ENCODE measurements at regions not wholly inside any gene's neighbourhood (a gene's known extent, or its start where the extent isn't known, plus 50 kb on each side); places are given as distances from the start of the nearest gene placed in this dataset.
"Not testable (repeated sequence)": the region's sequence is repeated elsewhere in the genome, so short reads cannot be mapped to it uniquely, and the experiment has no call there.

- H3K27me3 ChIP-seq = peaks cover 5% of the 10 kb centered on the region
- TF ChIP-seq, protein P1, sequence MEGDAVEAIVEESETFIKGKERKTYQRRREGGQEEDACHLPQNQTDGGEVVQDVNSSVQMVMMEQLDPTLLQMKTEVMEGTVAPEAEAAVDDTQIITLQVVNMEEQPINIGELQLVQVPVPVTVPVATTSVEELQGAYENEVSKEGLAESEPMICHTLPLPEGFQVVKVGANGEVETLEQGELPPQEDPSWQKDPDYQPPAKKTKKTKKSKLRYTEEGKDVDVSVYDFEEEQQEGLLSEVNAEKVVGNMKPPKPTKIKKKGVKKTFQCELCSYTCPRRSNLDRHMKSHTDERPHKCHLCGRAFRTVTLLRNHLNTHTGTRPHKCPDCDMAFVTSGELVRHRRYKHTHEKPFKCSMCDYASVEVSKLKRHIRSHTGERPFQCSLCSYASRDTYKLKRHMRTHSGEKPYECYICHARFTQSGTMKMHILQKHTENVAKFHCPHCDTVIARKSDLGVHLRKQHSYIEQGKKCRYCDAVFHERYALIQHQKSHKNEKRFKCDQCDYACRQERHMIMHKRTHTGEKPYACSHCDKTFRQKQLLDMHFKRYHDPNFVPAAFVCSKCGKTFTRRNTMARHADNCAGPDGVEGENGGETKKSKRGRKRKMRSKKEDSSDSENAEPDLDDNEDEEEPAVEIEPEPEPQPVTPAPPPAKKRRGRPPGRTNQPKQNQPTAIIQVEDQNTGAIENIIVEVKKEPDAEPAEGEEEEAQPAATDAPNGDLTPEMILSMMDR (IDR thresholded peaks at IDR 0.05) = no peak
- no peaks in the 10 kb centered on the region for H3K4me1 ChIP-seq
- intact Hi-C loops (cut with DNase I) = no loop called here
- H3K27ac ChIP-seq = no peak overlapping the region
- no peaks in the 10 kb centered on the region for H3K36me3 ChIP-seq
- no peak overlapping the region for H3K4me3 ChIP-seq
- DNase-seq (ENCODE audit: low spot score in 2 of 2) = no peak
- H3K9me3 ChIP-seq = no peaks in the 10 kb centered on the region
Measured at GRCh38 chr7:1302936-1303335, 70.3 kb downstream of the UNCX start.

- H3K4me3 ChIP-seq; DNase-seq (ENCODE audit: low spot score in 2 of 2); H3K36me3 ChIP-seq; H3K9me3 ChIP-seq; intact Hi-C loops (cut with DNase I); H3K27me3 ChIP-seq; H3K27ac ChIP-seq; H3K4me1 ChIP-seq: not testable (repeated sequence)
Measured at GRCh38 chr7:1304011-1304410, 71.3 kb downstream of the UNCX start.

- intact Hi-C loops (cut with DNase I) = no loop called here
- no peak for DNase-seq (ENCODE audit: low spot score in 2 of 2)
- Histone ChIP-seq H3K27me3 (no peaks in the 10 kb centered on the region), H3K4me1 (no peaks in the 10 kb centered on the region), H3K36me3 (no peaks in the 10 kb centered on the region), H3K27ac (no peak overlapping the region), H3K9me3 (no peaks in the 10 kb centered on the region), H3K4me3 (no peak overlapping the region)
- TF ChIP-seq, protein P1 (IDR thresholded peaks at IDR 0.05) = no peak
Measured at GRCh38 chr7:1305873-1306272, 73.2 kb downstream of the UNCX start.

DNA sequence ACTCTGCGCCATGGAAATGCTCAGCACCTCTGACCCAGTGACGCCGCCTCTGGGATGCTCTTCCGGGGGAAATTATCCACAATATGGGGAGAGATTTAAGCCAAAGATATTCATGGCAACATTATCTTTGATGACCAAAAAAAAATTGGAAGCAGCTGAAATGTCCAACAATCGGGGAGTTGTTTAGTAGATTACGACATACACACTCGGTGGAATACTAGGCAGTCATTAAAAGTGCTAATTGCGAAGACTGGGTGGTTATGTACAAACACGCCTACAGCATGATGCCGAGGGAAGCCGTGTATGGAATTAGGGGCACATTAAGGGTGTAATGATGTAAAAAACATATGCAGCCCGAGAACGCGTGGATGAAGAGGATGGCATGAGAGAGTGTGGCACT lies 75.2 kb downstream of the UNCX start:
- no peaks in the 10 kb centered on the region for H3K36me3 ChIP-seq
- no peak overlapping the region for H3K4me3 ChIP-seq
- no peaks in the 10 kb centered on the region for H3K27me3 ChIP-seq
- H3K27ac ChIP-seq = no peak overlapping the region
- H3K9me3 ChIP-seq = no peaks in the 10 kb centered on the region
- DNase-seq (ENCODE audit: low spot score in 2 of 2) = no peak
- TF ChIP-seq, protein P1 (IDR thresholded peaks at IDR 0.05) = no peak
- intact Hi-C loops (cut with DNase I) = no loop called here
- no peaks in the 10 kb centered on the region for H3K4me1 ChIP-seq

DNA sequence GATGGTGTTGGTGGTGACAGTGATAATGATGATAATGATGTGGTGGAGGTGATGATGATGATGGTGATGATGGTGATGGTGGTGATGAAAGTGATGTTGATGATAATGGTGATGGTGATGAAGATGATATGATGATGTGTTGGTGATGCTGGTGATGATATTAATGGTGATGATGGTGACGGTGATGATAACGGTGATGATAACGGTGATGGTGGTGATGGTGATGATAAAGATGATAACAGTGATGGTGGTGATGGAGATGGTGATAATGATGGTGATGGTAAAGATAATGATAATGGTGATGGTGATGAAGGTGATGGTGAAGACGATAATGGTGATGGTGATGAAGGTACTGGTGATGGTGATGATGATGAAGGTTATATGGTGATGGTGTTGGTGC lies 76.6 kb downstream of the UNCX start:
- DNase-seq (ENCODE audit: low spot score in 2 of 2) = no peak
- Histone ChIP-seq H3K27ac (no peak overlapping the region), H3K4me1 (no peaks in the 10 kb centered on the region), H3K36me3 (no peaks in the 10 kb centered on the region), H3K9me3 (no peaks in the 10 kb centered on the region), H3K27me3 (no peaks in the 10 kb centered on the region), H3K4me3 (no peak overlapping the region)
- intact Hi-C loops (cut with DNase I) = no loop called here
- TF ChIP-seq, protein P1 (IDR thresholded peaks at IDR 0.05) = no peak

DNA sequence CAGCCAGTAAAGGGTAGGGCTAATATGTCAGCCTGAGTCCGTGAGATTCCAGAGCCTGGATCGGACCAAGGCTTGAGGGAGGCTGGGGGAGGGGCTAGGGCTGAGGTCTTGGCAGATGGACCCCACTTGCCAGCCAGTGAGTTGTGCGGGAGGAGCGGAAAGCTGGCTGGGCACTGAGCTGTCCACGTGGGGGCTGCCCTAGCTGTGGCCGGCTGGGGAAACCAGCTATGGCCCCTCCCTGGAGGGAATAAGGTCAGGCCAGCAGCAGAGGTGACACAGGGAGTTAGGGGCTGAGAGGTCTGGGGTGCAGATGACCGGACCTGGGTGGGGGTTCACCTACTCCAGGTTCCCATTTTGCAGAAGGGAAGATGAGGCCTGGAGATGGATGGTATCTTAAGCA lies 77.3 kb downstream of the UNCX start:
- DNase-seq (ENCODE audit: low spot score in 2 of 2) = no peak
- no peak overlapping the region for H3K4me3 ChIP-seq
- H3K36me3 ChIP-seq = no peaks in the 10 kb centered on the region
- intact Hi-C loops (cut with DNase I) = no loop called here
- H3K27me3 ChIP-seq = no peaks in the 10 kb centered on the region
- TF ChIP-seq, protein P1 (IDR thresholded peaks at IDR 0.05) = no peak
- no peaks in the 10 kb centered on the region for H3K9me3 ChIP-seq
- no peak overlapping the region for H3K27ac ChIP-seq
- H3K4me1 ChIP-seq = no peaks in the 10 kb centered on the region

All from ascending aorta (tissue), 2 donors.